PFSK-1 (cell line): ENCODE measurements at regions not wholly inside any gene's neighbourhood (a gene's known extent, or its start where the extent isn't known, plus 50 kb on each side); places are given as distances from the start of the nearest gene placed in this dataset.

ENCODE experiments used
- FOXP2 ChIP-seq: optimal IDR thresholded peaks from 2 replicates; pipeline ENCODE3; 2011; ENCODE audit warnings: borderline replicate concordance, control low read depth, inconsistent platforms; ENCODE audit not compliant: insufficient read depth; ENCODE audit errors: extremely low read length, extremely low read depth
- POLR2AphosphoS5 ChIP-seq: IDR thresholded peaks from 2 replicates; pipeline ENCODE4 v1.6.1; 2012; ENCODE audit warnings: low read depth, mild to moderate bottlenecking, control low read depth, low read length, moderate library complexity
- REST ChIP-seq, 2 experiments: IDR thresholded peaks; 2 replicates each; pipeline versions ENCODE4 v1.6.1 to v1.8.0; 2011 to 2012; ENCODE audit warnings: low read depth in 2 of 2, low read length in 2 of 2, control low read depth in 1 of 2, inconsistent platforms in 1 of 2, mild to moderate bottlenecking in 1 of 2, moderate library complexity in 1 of 2; ENCODE audit not compliant: insufficient read depth in 1 of 2
- SIN3A ChIP-seq: IDR thresholded peaks from 2 replicates; pipeline ENCODE4 v1.6.1; 2012; ENCODE audit warnings: mild to moderate bottlenecking, low read length, moderate library complexity, borderline replicate concordance; ENCODE audit not compliant: insufficient read depth
- TAF1 ChIP-seq: IDR thresholded peaks from 2 replicates; pipeline ENCODE4 v1.6.1; 2012; ENCODE audit warnings: low read length, control low read depth, borderline replicate concordance; ENCODE audit not compliant: insufficient read depth

DNA sequence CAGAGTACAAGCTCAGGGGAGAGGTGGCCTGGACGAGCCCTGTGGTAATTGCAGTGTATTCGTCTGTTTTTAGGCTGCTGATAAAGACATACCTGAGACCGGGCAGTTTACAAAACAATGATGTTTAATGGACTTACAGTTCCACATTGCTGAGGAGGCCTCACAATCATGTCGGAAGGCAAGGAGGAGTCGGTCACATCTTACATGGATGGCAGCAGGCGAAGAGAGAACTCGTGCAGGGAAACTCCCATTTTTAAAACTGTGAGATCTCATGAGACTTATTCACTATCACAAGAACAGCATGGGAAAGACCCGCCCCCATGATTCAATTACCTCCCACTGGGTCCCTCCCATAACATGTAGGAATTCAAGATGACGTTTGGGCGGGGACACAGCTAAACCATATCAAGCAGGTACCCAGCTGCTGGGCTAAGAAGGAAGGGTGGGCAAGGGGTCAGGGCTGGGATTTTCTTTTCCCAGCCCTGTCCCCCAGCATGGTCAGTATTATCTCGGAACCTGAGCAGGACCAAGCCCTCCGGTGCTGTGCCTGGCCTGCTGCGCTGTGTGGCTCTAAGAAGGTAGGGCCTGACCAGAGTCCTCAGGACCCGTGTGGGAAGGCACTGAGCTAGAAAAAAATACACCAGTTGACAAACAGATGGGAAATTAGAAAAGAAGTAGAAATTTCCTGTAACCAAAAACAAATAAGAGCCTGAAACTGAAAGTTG lies 78.6 kb upstream of the SH3BP4 start:
- TF ChIP-seq FOXP2 (no peak), POLR2AphosphoS5 (no peak), SIN3A (no peak), TAF1 (no peak), REST (IDR thresholded peaks at IDR 0.05; ENCODE audit: insufficient read depth in 1 of 2, low read depth in 2 of 2, low read length in 2 of 2) (no peak)

GRCh38 chr2:234869969-234870368 lies 81.8 kb upstream of the SH3BP4 start:
- no peak for TF ChIP-seq FOXP2
- no peak for TF ChIP-seq TAF1
- TF ChIP-seq REST (IDR thresholded peaks at IDR 0.05; ENCODE audit: insufficient read depth in 1 of 2, low read depth in 2 of 2, low read length in 2 of 2): no peak
- TF ChIP-seq SIN3A: no peak
- TF ChIP-seq POLR2AphosphoS5: no peak

DNA sequence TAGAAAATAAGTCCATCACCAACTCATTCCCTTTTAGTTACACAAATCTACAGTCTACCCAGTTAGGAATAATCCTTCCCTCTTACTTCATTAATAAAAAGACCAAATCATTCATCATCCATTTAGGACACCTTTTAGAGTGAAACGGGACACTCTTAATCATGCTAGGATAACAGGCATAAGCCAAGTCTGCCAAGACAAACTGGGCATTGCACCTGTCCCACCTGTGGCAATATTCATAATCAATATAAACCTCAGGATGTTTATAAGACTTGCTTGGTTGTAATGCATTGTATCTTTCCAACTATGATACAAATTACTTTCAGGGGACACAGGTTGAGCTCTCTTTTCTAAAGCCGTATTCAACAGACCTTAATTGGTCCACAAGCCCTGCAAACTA lies 82.7 kb upstream of the SH3BP4 start:
- TF ChIP-seq REST (IDR thresholded peaks at IDR 0.05; ENCODE audit: insufficient read depth in 1 of 2, low read depth in 2 of 2, low read length in 2 of 2): no peak
- no peak for TF ChIP-seq TAF1
- TF ChIP-seq POLR2AphosphoS5: no peak
- TF ChIP-seq FOXP2: no peak
- no peak for TF ChIP-seq SIN3A

GRCh38 chr2:234867882-234868285 lies 83.9 kb upstream of the SH3BP4 start:
- no peak for TF ChIP-seq FOXP2
- no peak for TF ChIP-seq POLR2AphosphoS5
- no peak for TF ChIP-seq REST (IDR thresholded peaks at IDR 0.05; ENCODE audit: insufficient read depth in 1 of 2, low read depth in 2 of 2, low read length in 2 of 2)
- TF ChIP-seq TAF1: no peak
- TF ChIP-seq SIN3A: no peak

- no peak for TF ChIP-seq FOXP2
- TF ChIP-seq REST (IDR thresholded peaks at IDR 0.05; ENCODE audit: insufficient read depth in 1 of 2, low read depth in 2 of 2, low read length in 2 of 2): no peak
- no peak for TF ChIP-seq SIN3A
- TF ChIP-seq TAF1: no peak
- TF ChIP-seq POLR2AphosphoS5: no peak
Observed at GRCh38 chr2:234865586-234865985, 86.2 kb upstream of the SH3BP4 start.
